ENCODE measurements at regions not wholly inside any gene's neighbourhood (a gene's known extent, or its start where the extent isn't known, plus 50 kb on each side); places are given as distances from the start of the nearest gene placed in this dataset.

DNA sequence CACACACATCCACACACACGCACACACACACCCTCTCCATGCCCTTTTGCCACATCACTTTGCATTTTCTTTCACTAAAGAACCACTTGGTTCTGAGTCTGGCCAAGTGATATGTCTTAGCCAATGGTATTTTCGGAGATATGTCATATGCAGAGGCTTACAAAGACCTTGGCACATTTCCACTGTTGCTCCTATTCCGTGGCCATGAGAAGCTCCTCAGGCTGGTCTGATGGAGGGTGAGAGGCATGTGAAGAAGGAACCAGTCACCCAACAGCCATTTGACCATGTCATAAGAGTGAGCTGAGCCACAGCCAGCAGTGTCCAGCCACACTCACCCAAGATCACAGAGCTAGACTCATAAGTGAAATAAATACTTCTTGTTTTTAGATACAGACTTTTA, 212.6 kb upstream of the NAV2 start:
- H3K4me3 ChIP-seq, result no peak overlapping the region
- no peak for DNase-seq
- H3K27me3 ChIP-seq (ENCODE audit: insufficient read depth in 3 of 3, low read length in 2 of 3), result no peaks in the 10 kb centered on the region
- ATAC-seq, result peak in 1 of 4 donors; percentile 27
- H3K36me3 ChIP-seq (ENCODE audit: insufficient read depth in 1 of 2, low read depth in 1 of 2), result no peaks in the 10 kb centered on the region
- no peaks in the 10 kb centered on the region for H3K9me3 ChIP-seq
- intact Hi-C loops (cut with DNase I), result loop anchor here in 1 of 2 donors (10.0 kb wide), 1 partner anchor 55 kb away; no protein-coding TSS in a partner anchor
- TF ChIP-seq CTCF (IDR thresholded peaks at IDR 0.05), result no peak
- H3K27ac ChIP-seq, result no peak overlapping the region
- 64 to 67% (median 64%) methylated on average over 3 of the region's 3 CpGs for WGBS, 3 donors
- no peaks in the 10 kb centered on the region for H3K4me1 ChIP-seq

DNA sequence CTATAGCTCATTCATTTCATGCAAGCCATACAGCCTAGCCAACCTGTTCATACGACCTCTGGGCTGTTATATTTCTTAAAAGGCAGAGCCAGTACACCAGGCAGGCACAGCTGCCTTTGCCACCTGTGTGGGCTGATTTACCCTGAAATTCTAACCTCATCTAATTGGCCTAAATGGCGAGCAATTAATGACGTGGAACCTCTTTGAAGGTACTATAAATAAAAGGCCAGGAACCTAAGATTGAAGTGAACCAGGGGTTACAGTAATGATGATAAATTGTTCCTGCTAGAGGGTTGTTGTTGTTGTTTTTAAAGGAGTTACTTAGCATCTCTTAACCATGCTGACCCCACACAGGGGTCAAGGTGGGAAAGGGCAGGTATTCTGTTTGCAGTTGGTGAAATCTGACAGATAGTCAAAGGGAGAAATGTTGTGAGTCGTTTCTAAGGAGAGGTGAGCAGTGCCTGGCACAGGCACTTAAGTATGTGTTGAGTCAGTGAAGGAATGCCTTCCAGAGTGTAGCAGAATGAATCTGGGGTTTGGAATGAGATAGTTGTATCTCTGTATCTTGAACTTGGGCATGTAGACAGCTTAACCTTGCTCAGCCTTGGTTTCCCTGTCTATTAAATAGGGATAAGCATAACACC, 213.5 kb upstream of the NAV2 start:
- ATAC-seq (no peak), DNase-seq (no peak)
- Histone ChIP-seq H3K36me3 (ENCODE audit: insufficient read depth in 1 of 2, low read depth in 1 of 2) (no peaks in the 10 kb centered on the region), H3K27ac (no peak overlapping the region), H3K9me3 (no peaks in the 10 kb centered on the region), H3K4me1 (no peaks in the 10 kb centered on the region), H3K27me3 (ENCODE audit: insufficient read depth in 3 of 3, low read length in 2 of 3) (no peaks in the 10 kb centered on the region), H3K4me3 (no peak overlapping the region)
- intact Hi-C loops (cut with DNase I), result no loop called here
- no peak for TF ChIP-seq CTCF (IDR thresholded peaks at IDR 0.05)
- 35 to 42% (median 40%) methylated on average over 4 of the region's 4 CpGs for WGBS, 3 donors

GRCh38 chr11:19493446-19494213, 219.0 kb upstream of the NAV2 start:
- no peaks in the 10 kb centered on the region for H3K9me3 ChIP-seq
- no peak for TF ChIP-seq CTCF (IDR thresholded peaks at IDR 0.05)

GRCh38 chr11:19482319-19483100, 230.1 kb upstream of the NAV2 start:
- intact Hi-C loops (cut with DNase I), result no loop called here
- no peak for DNase-seq
- H3K4me1 ChIP-seq, result no peaks in the 10 kb centered on the region
- WGBS, 3 donors, result 74 to 81% (median 81%) methylated on average over 6 of the region's 6 CpGs
- no peak for ATAC-seq
- H3K4me3 ChIP-seq, result no peak overlapping the region
- H3K27ac ChIP-seq, result no peak overlapping the region
- no peaks in the 10 kb centered on the region for H3K36me3 ChIP-seq (ENCODE audit: insufficient read depth in 1 of 2, low read depth in 1 of 2)
- no peak for TF ChIP-seq CTCF (IDR thresholded peaks at IDR 0.05)
- peaks cover 0 to 8% (median 0%) of the 10 kb centered on the region in 3 donors for H3K27me3 ChIP-seq (ENCODE audit: insufficient read depth in 3 of 3, low read length in 2 of 3)
- H3K9me3 ChIP-seq, result no peaks in the 10 kb centered on the region

More at GRCh38 chr11:19493446-19494213, 219.0 kb upstream of the NAV2 start:
- no peak overlapping the region for H3K27ac ChIP-seq
- WGBS, 3 donors, result 35 to 46% (median 44%) methylated on average over 4 of the region's 4 CpGs
- no peaks in the 10 kb centered on the region for H3K4me1 ChIP-seq
- no peaks in the 10 kb centered on the region for H3K27me3 ChIP-seq (ENCODE audit: insufficient read depth in 3 of 3, low read length in 2 of 3)
- no peaks in the 10 kb centered on the region for H3K36me3 ChIP-seq (ENCODE audit: insufficient read depth in 1 of 2, low read depth in 1 of 2)
- intact Hi-C loops (cut with DNase I), result no loop called here
- ATAC-seq (no peak), DNase-seq (no peak)
- H3K4me3 ChIP-seq, result no peak overlapping the region
